OCI-LY7 (cell line): ENCODE measurements at regions not wholly inside any gene's neighbourhood (a gene's known extent, or its start where the extent isn't known, plus 50 kb on each side); places are given as distances from the start of the nearest gene placed in this dataset.
"Not testable (repeated sequence)": the region's sequence is repeated elsewhere in the genome, so short reads cannot be mapped to it uniquely, and the experiment has no call there.

Experiments used
- EZH2phosphoT487 ChIP-seq: fragments of 200-600 bp; sonication (generic); IDR thresholded peaks from 2 replicates; pipeline ENCODE4 v1.6.1; 2018; ENCODE audit warnings: low read depth, borderline replicate concordance, mild to moderate bottlenecking, mixed run types, antibody characterized with exemption, low read length, moderate library complexity, mixed read lengths
- TF ChIP-seq, protein P1 (sequence below): fragments of 200-600 bp; sonication (generic); conservative IDR thresholded peaks from 2 replicates; pipeline ENCODE4 v1.5.1; 2014; ENCODE audit warnings: mild to moderate bottlenecking, antibody characterized with exemption, low read length, moderate library complexity, mixed read lengths

DNA sequence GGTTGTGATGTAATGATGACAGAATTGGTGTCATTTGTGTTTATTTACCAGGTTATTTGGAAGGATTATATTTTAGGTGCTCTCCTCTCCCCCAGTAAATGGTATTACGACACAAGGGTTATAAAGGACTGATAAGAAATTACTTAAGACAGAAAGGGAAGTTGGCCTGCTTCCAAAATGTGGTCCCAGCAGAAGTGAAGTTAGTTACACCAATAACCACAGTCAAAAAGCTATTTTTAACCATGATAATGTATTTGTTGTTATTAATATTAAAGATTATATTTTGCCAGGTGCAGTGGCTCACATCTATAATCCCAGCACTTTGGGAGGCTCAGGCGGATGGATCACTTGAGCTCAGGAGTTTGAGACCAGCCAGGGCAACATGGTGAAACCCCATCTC lies 92.5 kb downstream of the SYT15B start:
- TF ChIP-seq, protein P1, sequence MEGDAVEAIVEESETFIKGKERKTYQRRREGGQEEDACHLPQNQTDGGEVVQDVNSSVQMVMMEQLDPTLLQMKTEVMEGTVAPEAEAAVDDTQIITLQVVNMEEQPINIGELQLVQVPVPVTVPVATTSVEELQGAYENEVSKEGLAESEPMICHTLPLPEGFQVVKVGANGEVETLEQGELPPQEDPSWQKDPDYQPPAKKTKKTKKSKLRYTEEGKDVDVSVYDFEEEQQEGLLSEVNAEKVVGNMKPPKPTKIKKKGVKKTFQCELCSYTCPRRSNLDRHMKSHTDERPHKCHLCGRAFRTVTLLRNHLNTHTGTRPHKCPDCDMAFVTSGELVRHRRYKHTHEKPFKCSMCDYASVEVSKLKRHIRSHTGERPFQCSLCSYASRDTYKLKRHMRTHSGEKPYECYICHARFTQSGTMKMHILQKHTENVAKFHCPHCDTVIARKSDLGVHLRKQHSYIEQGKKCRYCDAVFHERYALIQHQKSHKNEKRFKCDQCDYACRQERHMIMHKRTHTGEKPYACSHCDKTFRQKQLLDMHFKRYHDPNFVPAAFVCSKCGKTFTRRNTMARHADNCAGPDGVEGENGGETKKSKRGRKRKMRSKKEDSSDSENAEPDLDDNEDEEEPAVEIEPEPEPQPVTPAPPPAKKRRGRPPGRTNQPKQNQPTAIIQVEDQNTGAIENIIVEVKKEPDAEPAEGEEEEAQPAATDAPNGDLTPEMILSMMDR = not testable (repeated sequence)
- not testable (repeated sequence) for TF ChIP-seq EZH2phosphoT487
